Fibroblast of skin of abdomen (primary cell): ENCODE measurements at regions not wholly inside any gene's neighbourhood (a gene's known extent, or its start where the extent isn't known, plus 50 kb on each side); places are given as distances from the start of the nearest gene placed in this dataset.
"Not testable (repeated sequence)": the region's sequence is repeated elsewhere in the genome, so short reads cannot be mapped to it uniquely, and the experiment has no call there.

ENCODE experiments used
- DNase-seq: peaks from one replicate; pipeline ENCODE4 v3.0.0-alpha.2; 2013

GRCh38 chr12:13552830-13553229 lies 356.3 kb downstream of the EMP1 start:
- DNase-seq = no peak

GRCh38 chr12:13547283-13547682 lies 350.8 kb downstream of the EMP1 start:
- DNase-seq = no peak

- DNase-seq = no peak
Observed at GRCh38 chr12:13546231-13546630, 349.7 kb downstream of the EMP1 start.

- DNase-seq = no peak
Observed at GRCh38 chr12:13539051-13539450, 342.5 kb downstream of the EMP1 start.

GRCh38 chr12:13538136-13538535 lies 341.6 kb downstream of the EMP1 start:
- no peak for DNase-seq

GRCh38 chr12:13537623-13538022 lies 341.1 kb downstream of the EMP1 start:
- DNase-seq = no peak

- DNase-seq = no peak
Observed at GRCh38 chr12:13536219-13536910, 339.8 kb downstream of the EMP1 start.

- peak; percentile 61 for DNase-seq
Observed at GRCh38 chr12:13534645-13535398, 338.3 kb downstream of the EMP1 start.

- DNase-seq = no peak
Observed at GRCh38 chr12:13534242-13534641, 337.7 kb downstream of the EMP1 start.

- no peak for DNase-seq
Observed at GRCh38 chr12:13530966-13531365, 334.4 kb downstream of the EMP1 start.

- DNase-seq = peak; percentile 22
Observed at GRCh38 chr12:13526185-13526921, 329.8 kb downstream of the EMP1 start.

GRCh38 chr12:13523536-13524307 lies 327.2 kb downstream of the EMP1 start:
- peak; percentile 10 for DNase-seq

- DNase-seq = not testable (repeated sequence)
Observed at GRCh38 chr12:13518034-13518433, 321.5 kb downstream of the EMP1 start.

GRCh38 chr12:13509740-13510139 lies 313.2 kb downstream of the EMP1 start:
- no peak for DNase-seq

- no peak for DNase-seq
Observed at GRCh38 chr12:13505636-13506035, 309.1 kb downstream of the EMP1 start.

- no peak for DNase-seq
Observed at GRCh38 chr12:13505224-13505623, 308.7 kb downstream of the EMP1 start.

- DNase-seq = no peak
Observed at GRCh38 chr12:13504736-13505135, 308.2 kb downstream of the EMP1 start.

- DNase-seq = peak; percentile 32
Observed at GRCh38 chr12:13504074-13504473, 307.5 kb downstream of the EMP1 start.

GRCh38 chr12:13503094-13503835 lies 306.7 kb downstream of the EMP1 start:
- DNase-seq = peak; percentile 4

GRCh38 chr12:13499008-13499407 lies 302.5 kb downstream of the EMP1 start:
- DNase-seq = no peak

GRCh38 chr12:13496111-13496510 lies 299.6 kb downstream of the EMP1 start:
- no peak for DNase-seq

GRCh38 chr12:13489246-13489645 lies 292.7 kb downstream of the EMP1 start:
- no peak for DNase-seq
